ENCODE measurements at regions not wholly inside any gene's neighbourhood (a gene's known extent, or its start where the extent isn't known, plus 50 kb on each side); places are given as distances from the start of the nearest gene placed in this dataset.

- Mint-ChIP-seq H3K4me1 (no peaks in the 10 kb centered on the region), H3K27ac (ENCODE audit: unreplicated experiment) (no peak overlapping the region), H3K4me3 (no peak overlapping the region), H3K36me3 (ENCODE audit: low read depth) (peaks cover 3% of the 10 kb centered on the region), H3K9me3 (peaks cover 3% of the 10 kb centered on the region), H3K27me3 (ENCODE audit: low read depth) (no peaks in the 10 kb centered on the region)
- TF ChIP-seq CTCF (conservative IDR thresholded peaks at IDR 0.05): no peak
- DNase-seq (ENCODE audit: low read depth, low spot score): no peak
Measured at GRCh38 chr7:116150588-116150987, 59.8 kb upstream of the TES start.

- peaks cover 3% of the 10 kb centered on the region for H3K9me3 Mint-ChIP-seq
- no peaks in the 10 kb centered on the region for H3K27me3 Mint-ChIP-seq (ENCODE audit: low read depth)
- H3K4me1 Mint-ChIP-seq: no peaks in the 10 kb centered on the region
- peaks cover 3% of the 10 kb centered on the region for H3K36me3 Mint-ChIP-seq (ENCODE audit: low read depth)
- H3K4me3 Mint-ChIP-seq: no peak overlapping the region
- H3K27ac Mint-ChIP-seq (ENCODE audit: unreplicated experiment): no peak overlapping the region
- no peak for TF ChIP-seq CTCF (conservative IDR thresholded peaks at IDR 0.05)
- DNase-seq (ENCODE audit: low read depth, low spot score): no peak
Measured at GRCh38 chr7:116152276-116152675, 58.1 kb upstream of the TES start.

GRCh38 chr7:116153050-116153449, 57.3 kb upstream of the TES start:
- Mint-ChIP-seq H3K9me3 (peaks cover 3% of the 10 kb centered on the region), H3K4me1 (no peaks in the 10 kb centered on the region), H3K4me3 (no peak overlapping the region), H3K27ac (ENCODE audit: unreplicated experiment) (no peak overlapping the region), H3K27me3 (ENCODE audit: low read depth) (no peaks in the 10 kb centered on the region), H3K36me3 (ENCODE audit: low read depth) (peaks cover 3% of the 10 kb centered on the region)
- no peak for TF ChIP-seq CTCF (conservative IDR thresholded peaks at IDR 0.05)
- DNase-seq (ENCODE audit: low read depth, low spot score): no peak

- DNase-seq (ENCODE audit: low read depth, low spot score): no peak
- H3K27me3 Mint-ChIP-seq (ENCODE audit: low read depth): no peaks in the 10 kb centered on the region
- TF ChIP-seq CTCF (conservative IDR thresholded peaks at IDR 0.05): no peak
- H3K4me1 Mint-ChIP-seq: no peaks in the 10 kb centered on the region
- no peak overlapping the region for H3K4me3 Mint-ChIP-seq
- H3K9me3 Mint-ChIP-seq: no peaks in the 10 kb centered on the region
- H3K36me3 Mint-ChIP-seq (ENCODE audit: low read depth): no peaks in the 10 kb centered on the region
- H3K27ac Mint-ChIP-seq (ENCODE audit: unreplicated experiment): no peak overlapping the region
Measured at GRCh38 chr7:116159711-116160110, 50.6 kb upstream of the TES start.
